ENCODE measurements at regions not wholly inside any gene's neighbourhood (a gene's known extent, or its start where the extent isn't known, plus 50 kb on each side); places are given as distances from the start of the nearest gene placed in this dataset.

GRCh38 chr6:120395330-120395729 lies 939.0 kb downstream of the TBC1D32 start:
- no peaks in the 10 kb centered on the region for H3K9me3 ChIP-seq
- no peak overlapping the region for H3K4me2 ChIP-seq
- no peaks in the 10 kb centered on the region for H4K20me1 ChIP-seq (ENCODE audit: insufficient read depth)
- H3K27me3 ChIP-seq (ENCODE audit: insufficient read depth) = no peaks in the 10 kb centered on the region
- TF ChIP-seq NRF1 (IDR thresholded peaks at IDR 0.05; ENCODE audit: low read depth, low read length) = no peak
- no peak for TF ChIP-seq REST (IDR thresholded peaks at IDR 0.05; ENCODE audit: low read depth, low read length)
- TF ChIP-seq CTCF (IDR thresholded peaks at IDR 0.05) = no peak
- TF ChIP-seq FOXM1 (IDR thresholded peaks at IDR 0.05; ENCODE audit: low read depth) = no peak
- no peak for TF ChIP-seq FOXJ3 (CRISPR knock-in tag; IDR thresholded peaks at IDR 0.05)
- no peak for TF ChIP-seq POLR2AphosphoS5 (IDR thresholded peaks at IDR 0.05; ENCODE audit: low read depth, low read length)
- TF ChIP-seq NFIC (IDR thresholded peaks at IDR 0.05; ENCODE audit: borderline replicate concordance) = no peak
- no peak for TF ChIP-seq USF2 (IDR thresholded peaks at IDR 0.05; ENCODE audit: borderline replicate concordance, low read depth, low read length)
- TF ChIP-seq IRF3 (IDR thresholded peaks at IDR 0.05; ENCODE audit: low read depth, low read length) = no peak
- no peak for TF ChIP-seq RFX5 (IDR thresholded peaks at IDR 0.05; ENCODE audit: low read length)
- no peak for TF ChIP-seq ZBTB33 (IDR thresholded peaks at IDR 0.05; ENCODE audit: borderline replicate concordance, low read depth)
- TF ChIP-seq GABPA (IDR thresholded peaks at IDR 0.05; ENCODE audit: low read depth) = no peak
- TF ChIP-seq MXI1 (IDR thresholded peaks at IDR 0.05; ENCODE audit: low read depth, low read length) = no peak
- TF ChIP-seq MAX (IDR thresholded peaks at IDR 0.05; ENCODE audit: low read depth) = no peak
- TF ChIP-seq CHD2 (IDR thresholded peaks at IDR 0.05; ENCODE audit: low read length, partially characterized antibody) = no peak
- TF ChIP-seq RAD21 (IDR thresholded peaks at IDR 0.05; ENCODE audit: low read length) = no peak
- DNase-seq = no peak
- H3F3A ChIP-seq (replicated peaks; ENCODE audit: insufficient read depth) = no peaks in the 10 kb centered on the region
- CTCF ChIA-PET = no interaction called here
- no peak overlapping the region for H3K4me3 ChIP-seq (ENCODE audit: low read depth in 2 of 2, low read length in 1 of 2)
- no peaks in the 10 kb centered on the region; a peak in 1 of 4 replicates for H3K4me1 ChIP-seq (ENCODE audit: control insufficient read depth in 1 of 2, insufficient read depth in 2 of 2, low read depth in 1 of 2, low read length in 1 of 2)
- no peak overlapping the region for H3K27ac ChIP-seq (ENCODE audit: low read depth in 2 of 2, low read length in 1 of 2)
- H3K9me2 ChIP-seq = no peaks in the 10 kb centered on the region
- H2AFZ ChIP-seq (ENCODE audit: low read depth) = no peak overlapping the region
- POLR2A ChIA-PET = no interaction called here
- no peak overlapping the region for H3K9ac ChIP-seq
- 44% methylated on average over 1 of the region's 1 CpG for WGBS (ENCODE audit: low lambda C conversion rate)
- no peaks in the 10 kb centered on the region for H3K79me2 ChIP-seq (ENCODE audit: insufficient read depth)
- no peaks in the 10 kb centered on the region for H3K36me3 ChIP-seq (replicated peaks in 1 of 2; ENCODE audit: control insufficient read depth in 1 of 2, insufficient read depth in 2 of 2, low read length in 1 of 2)
